ENCODE measurements at regions not wholly inside any gene's neighbourhood (a gene's known extent, or its start where the extent isn't known, plus 50 kb on each side); places are given as distances from the start of the nearest gene placed in this dataset.

- TF ChIP-seq POLR2A (IDR thresholded peaks at IDR 0.05) (no peak), CTCF (IDR thresholded peaks at IDR 0.05) (no peak)
Observed at GRCh38 chr22:48342732-48343131, 1484.9 kb downstream of the BRD1 start.
